HG03575 (cell line): ENCODE measurements at regions not wholly inside any gene's neighbourhood (a gene's known extent, or its start where the extent isn't known, plus 50 kb on each side); places are given as distances from the start of the nearest gene placed in this dataset.

Source experiments
- ATAC-seq: cut with Tn5 transposase; IDR thresholded peaks from one replicate; pipeline ENCODE4 v1.9.1; 2021; ENCODE audit not compliant: unreplicated experiment, insufficient number of reproducible peaks, low FRiP score; ENCODE audit errors: extremely low read depth

- ATAC-seq = no peak
Measured at GRCh38 chr13:79108914-79109643, 297.0 kb downstream of the RBM26 start.

GRCh38 chr13:79098596-79098995, 307.5 kb downstream of the RBM26 start:
- no peak for ATAC-seq

- no peak for ATAC-seq
Measured at GRCh38 chr13:79097201-79097600, 308.9 kb downstream of the RBM26 start.

- no peak for ATAC-seq
Measured at GRCh38 chr13:79096099-79096498, 310.0 kb downstream of the RBM26 start.

GRCh38 chr13:79090552-79091124, 315.4 kb downstream of the RBM26 start:
- no peak for ATAC-seq

GRCh38 chr13:79084802-79085424, 321.1 kb downstream of the RBM26 start:
- ATAC-seq = no peak

- no peak for ATAC-seq
Measured at GRCh38 chr13:79081942-79082341, 324.1 kb downstream of the RBM26 start.

- ATAC-seq = no peak
Measured at GRCh38 chr13:79079351-79079839, 326.7 kb downstream of the RBM26 start.

GRCh38 chr13:79075703-79076102, 330.4 kb downstream of the RBM26 start:
- ATAC-seq = no peak

GRCh38 chr13:79070343-79070974, 335.6 kb downstream of the RBM26 start:
- no peak for ATAC-seq

GRCh38 chr13:79062291-79062690, 343.8 kb downstream of the RBM26 start:
- ATAC-seq = no peak

GRCh38 chr13:79060216-79060615, 345.8 kb downstream of the RBM26 start:
- ATAC-seq = no peak

- no peak for ATAC-seq
Measured at GRCh38 chr13:79056706-79057105, 349.3 kb downstream of the RBM26 start.

GRCh38 chr13:79051472-79051871, 354.6 kb downstream of the RBM26 start:
- ATAC-seq = no peak

GRCh38 chr13:79044415-79044814, 361.6 kb downstream of the RBM26 start:
- no peak for ATAC-seq

- no peak for ATAC-seq
Measured at GRCh38 chr13:79043208-79043607, 362.8 kb downstream of the RBM26 start.

GRCh38 chr13:79037197-79037596, 368.9 kb downstream of the RBM26 start:
- no peak for ATAC-seq

GRCh38 chr13:79034341-79034740, 371.7 kb downstream of the RBM26 start:
- ATAC-seq = no peak

GRCh38 chr13:79030513-79030912, 371.6 kb upstream of the OBI1 start:
- no peak for ATAC-seq

- no peak for ATAC-seq
Measured at GRCh38 chr13:79018166-79018565, 359.2 kb upstream of the OBI1 start.
